ENCODE measurements at regions not wholly inside any gene's neighbourhood (a gene's known extent, or its start where the extent isn't known, plus 50 kb on each side); places are given as distances from the start of the nearest gene placed in this dataset.

DNA sequence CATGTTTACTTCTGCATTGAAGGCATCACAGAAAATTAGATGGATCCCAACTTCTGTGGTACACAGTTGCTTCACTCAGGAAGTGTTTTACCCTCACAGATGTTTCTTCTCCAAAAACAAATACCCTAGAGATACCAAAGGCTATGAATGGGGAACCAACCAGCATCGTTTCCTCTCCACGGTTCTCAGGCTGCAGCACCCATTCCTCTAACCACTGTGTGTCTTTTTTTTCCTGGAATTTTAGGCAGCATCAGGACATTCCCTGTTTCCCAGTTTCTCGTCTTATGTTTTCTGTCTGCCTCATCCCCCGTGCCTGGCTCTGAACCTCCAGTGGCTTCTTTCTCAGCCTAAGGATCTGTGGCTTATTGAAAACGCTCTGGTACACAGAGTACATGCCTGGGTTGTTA is 72.0 kb upstream of the TBX5 start:
- no peak overlapping the region for H3K4me3 ChIP-seq
- ATAC-seq (no peak), DNase-seq (no peak)
- intact Hi-C loops (cut with DNase I, micrococcal nuclease), result no loop called here
- no peaks in the 10 kb centered on the region for H3K9me3 ChIP-seq
- peaks cover 4% of the 10 kb centered on the region for H3K4me1 ChIP-seq (ENCODE audit: low read depth)
- TF ChIP-seq, protein P1, sequence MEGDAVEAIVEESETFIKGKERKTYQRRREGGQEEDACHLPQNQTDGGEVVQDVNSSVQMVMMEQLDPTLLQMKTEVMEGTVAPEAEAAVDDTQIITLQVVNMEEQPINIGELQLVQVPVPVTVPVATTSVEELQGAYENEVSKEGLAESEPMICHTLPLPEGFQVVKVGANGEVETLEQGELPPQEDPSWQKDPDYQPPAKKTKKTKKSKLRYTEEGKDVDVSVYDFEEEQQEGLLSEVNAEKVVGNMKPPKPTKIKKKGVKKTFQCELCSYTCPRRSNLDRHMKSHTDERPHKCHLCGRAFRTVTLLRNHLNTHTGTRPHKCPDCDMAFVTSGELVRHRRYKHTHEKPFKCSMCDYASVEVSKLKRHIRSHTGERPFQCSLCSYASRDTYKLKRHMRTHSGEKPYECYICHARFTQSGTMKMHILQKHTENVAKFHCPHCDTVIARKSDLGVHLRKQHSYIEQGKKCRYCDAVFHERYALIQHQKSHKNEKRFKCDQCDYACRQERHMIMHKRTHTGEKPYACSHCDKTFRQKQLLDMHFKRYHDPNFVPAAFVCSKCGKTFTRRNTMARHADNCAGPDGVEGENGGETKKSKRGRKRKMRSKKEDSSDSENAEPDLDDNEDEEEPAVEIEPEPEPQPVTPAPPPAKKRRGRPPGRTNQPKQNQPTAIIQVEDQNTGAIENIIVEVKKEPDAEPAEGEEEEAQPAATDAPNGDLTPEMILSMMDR (IDR thresholded peaks at IDR 0.05), result no peak
- no peaks in the 10 kb centered on the region for H3K36me3 ChIP-seq (ENCODE audit: low read depth)

GRCh38 chr12:114476159-114476558 is 70.2 kb upstream of the TBX5 start:
- no peak overlapping the region for H3K4me3 ChIP-seq
- no peaks in the 10 kb centered on the region for H3K9me3 ChIP-seq
- DNase-seq, result no peak
- H3K36me3 ChIP-seq (ENCODE audit: low read depth), result no peaks in the 10 kb centered on the region
- ATAC-seq, result no peak
- intact Hi-C loops (cut with DNase I, micrococcal nuclease), result no loop called here
- peaks cover 4% of the 10 kb centered on the region for H3K4me1 ChIP-seq (ENCODE audit: low read depth)
- TF ChIP-seq, protein P1 (IDR thresholded peaks at IDR 0.05), result no peak

- no peak for DNase-seq
- ATAC-seq, result no peak
- TF ChIP-seq, protein P1 (IDR thresholded peaks at IDR 0.05), result no peak
- Histone ChIP-seq H3K36me3 (ENCODE audit: low read depth) (no peaks in the 10 kb centered on the region), H3K4me3 (no peak overlapping the region), H3K4me1 (ENCODE audit: low read depth) (no peaks in the 10 kb centered on the region), H3K9me3 (no peaks in the 10 kb centered on the region)
- intact Hi-C loops (cut with DNase I, micrococcal nuclease), result no loop called here
These were observed 67.8 kb upstream of the TBX5 start for GRCh38 chr12:114473717-114474116.

- TF ChIP-seq, protein P1 (IDR thresholded peaks at IDR 0.05), result no peak
- Histone ChIP-seq H3K9me3 (no peaks in the 10 kb centered on the region), H3K4me1 (ENCODE audit: low read depth) (no peaks in the 10 kb centered on the region), H3K36me3 (ENCODE audit: low read depth) (no peaks in the 10 kb centered on the region), H3K4me3 (no peak overlapping the region)
- DNase-seq (no peak), ATAC-seq (no peak)
- intact Hi-C loops (cut with DNase I, micrococcal nuclease), result no loop called here
These were observed 67.1 kb upstream of the TBX5 start for GRCh38 chr12:114473018-114473417.

GRCh38 chr12:114457620-114458019 is 51.7 kb upstream of the TBX5 start:
- intact Hi-C loops (cut with DNase I, micrococcal nuclease), result no loop called here
- TF ChIP-seq, protein P1 (IDR thresholded peaks at IDR 0.05), result no peak
- no peaks in the 10 kb centered on the region for H3K36me3 ChIP-seq (ENCODE audit: low read depth)
- DNase-seq (no peak), ATAC-seq (no peak)
- H3K9me3 ChIP-seq, result no peaks in the 10 kb centered on the region
- H3K4me3 ChIP-seq, result no peak overlapping the region
- H3K4me1 ChIP-seq (ENCODE audit: low read depth), result no peaks in the 10 kb centered on the region
